ENCODE measurements at regions not wholly inside any gene's neighbourhood (a gene's known extent, or its start where the extent isn't known, plus 50 kb on each side); places are given as distances from the start of the nearest gene placed in this dataset.

GRCh38 chr3:83140983-83141382, 1379.5 kb upstream of the GBE1 start:
- no peak for DNase-seq
- intact Hi-C loops (cut with DNase I) = no loop called here
- Histone ChIP-seq H3K9me3 (no peaks in the 10 kb centered on the region), H3K36me3 (no peaks in the 10 kb centered on the region), H3K4me1 (no peaks in the 10 kb centered on the region), H3K4me3 (no peak overlapping the region), H3K27me3 (no peaks in the 10 kb centered on the region), H3K27ac (no peak overlapping the region)
- ATAC-seq = no peak
- TF ChIP-seq, protein P1, sequence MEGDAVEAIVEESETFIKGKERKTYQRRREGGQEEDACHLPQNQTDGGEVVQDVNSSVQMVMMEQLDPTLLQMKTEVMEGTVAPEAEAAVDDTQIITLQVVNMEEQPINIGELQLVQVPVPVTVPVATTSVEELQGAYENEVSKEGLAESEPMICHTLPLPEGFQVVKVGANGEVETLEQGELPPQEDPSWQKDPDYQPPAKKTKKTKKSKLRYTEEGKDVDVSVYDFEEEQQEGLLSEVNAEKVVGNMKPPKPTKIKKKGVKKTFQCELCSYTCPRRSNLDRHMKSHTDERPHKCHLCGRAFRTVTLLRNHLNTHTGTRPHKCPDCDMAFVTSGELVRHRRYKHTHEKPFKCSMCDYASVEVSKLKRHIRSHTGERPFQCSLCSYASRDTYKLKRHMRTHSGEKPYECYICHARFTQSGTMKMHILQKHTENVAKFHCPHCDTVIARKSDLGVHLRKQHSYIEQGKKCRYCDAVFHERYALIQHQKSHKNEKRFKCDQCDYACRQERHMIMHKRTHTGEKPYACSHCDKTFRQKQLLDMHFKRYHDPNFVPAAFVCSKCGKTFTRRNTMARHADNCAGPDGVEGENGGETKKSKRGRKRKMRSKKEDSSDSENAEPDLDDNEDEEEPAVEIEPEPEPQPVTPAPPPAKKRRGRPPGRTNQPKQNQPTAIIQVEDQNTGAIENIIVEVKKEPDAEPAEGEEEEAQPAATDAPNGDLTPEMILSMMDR (IDR thresholded peaks at IDR 0.05) = no peak

DNA sequence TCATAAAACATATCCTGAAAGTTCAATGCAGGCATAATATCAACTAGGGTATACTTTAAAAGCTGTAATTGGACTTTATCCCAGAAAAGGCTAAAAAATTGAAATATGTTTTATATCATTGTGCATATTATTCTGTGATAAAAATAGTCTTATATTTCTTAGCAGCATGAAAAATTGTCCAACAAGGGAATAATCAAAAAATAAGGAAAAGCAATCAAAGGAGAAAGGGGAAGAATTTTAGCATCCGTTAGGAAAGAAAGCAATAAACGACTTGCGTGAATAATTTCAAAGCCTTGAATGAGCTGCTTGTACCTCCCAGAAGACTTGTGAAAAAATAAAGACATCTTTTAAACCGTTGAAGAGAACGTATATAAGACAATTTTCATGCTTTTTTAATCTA, 1369.8 kb upstream of the GBE1 start:
- intact Hi-C loops (cut with DNase I) = no loop called here
- H3K36me3 ChIP-seq = no peaks in the 10 kb centered on the region
- ATAC-seq = no peak
- DNase-seq = no peak
- no peaks in the 10 kb centered on the region for H3K27me3 ChIP-seq
- no peaks in the 10 kb centered on the region for H3K4me1 ChIP-seq
- H3K9me3 ChIP-seq = no peaks in the 10 kb centered on the region
- no peak overlapping the region for H3K27ac ChIP-seq
- no peak overlapping the region for H3K4me3 ChIP-seq
- TF ChIP-seq, protein P1 (IDR thresholded peaks at IDR 0.05) = no peak

DNA sequence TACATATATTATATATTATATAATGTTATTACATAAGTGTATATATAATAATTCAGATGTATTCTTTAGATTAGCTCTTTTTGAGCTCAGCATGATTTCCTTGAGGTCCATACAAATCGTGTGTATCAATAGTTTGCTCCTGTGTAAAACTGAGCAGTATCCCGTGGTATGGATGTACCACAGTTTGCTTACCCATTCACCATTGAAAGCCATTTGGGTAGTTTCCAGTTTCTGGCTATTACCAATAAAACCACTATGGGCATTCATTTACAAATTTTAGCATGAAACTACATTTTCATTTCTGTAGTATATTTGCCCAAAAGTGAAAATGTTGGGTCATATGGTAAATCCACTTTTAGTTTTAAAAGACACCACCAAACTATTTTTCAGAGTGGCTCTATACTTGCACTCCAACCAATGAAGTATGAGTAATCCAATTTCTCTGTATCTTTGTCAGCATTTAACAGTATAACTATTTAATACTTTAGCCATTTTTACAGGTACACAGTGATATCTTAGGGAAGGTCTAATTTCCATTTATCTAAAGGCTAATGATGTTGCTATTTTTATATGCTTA, 1361.4 kb upstream of the GBE1 start:
- Histone ChIP-seq H3K27me3 (no peaks in the 10 kb centered on the region), H3K4me3 (no peak overlapping the region), H3K36me3 (no peaks in the 10 kb centered on the region), H3K9me3 (no peaks in the 10 kb centered on the region), H3K27ac (no peak overlapping the region), H3K4me1 (no peaks in the 10 kb centered on the region)
- DNase-seq (no peak), ATAC-seq (no peak)
- intact Hi-C loops (cut with DNase I) = no loop called here
- TF ChIP-seq, protein P1 (IDR thresholded peaks at IDR 0.05) = no peak

DNA sequence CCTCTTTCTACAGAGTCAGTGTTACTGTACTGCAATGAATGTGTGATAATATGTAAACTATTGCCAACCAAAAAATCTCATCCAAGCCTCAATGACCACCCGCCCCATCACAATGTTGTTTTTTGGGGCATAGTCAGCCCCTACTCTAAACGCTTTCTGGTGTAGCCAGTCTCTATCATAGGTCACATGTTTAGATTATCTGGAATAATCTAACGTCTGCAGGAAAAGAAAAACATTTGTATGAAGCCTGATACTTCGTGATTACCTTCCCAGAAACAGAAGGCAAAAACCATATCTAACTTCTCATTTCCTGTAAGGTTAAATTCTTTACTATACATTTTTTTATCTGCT, 1331.8 kb upstream of the GBE1 start:
- no peak overlapping the region for H3K27ac ChIP-seq
- intact Hi-C loops (cut with DNase I) = no loop called here
- no peaks in the 10 kb centered on the region for H3K36me3 ChIP-seq
- H3K27me3 ChIP-seq = no peaks in the 10 kb centered on the region
- H3K9me3 ChIP-seq = no peaks in the 10 kb centered on the region
- TF ChIP-seq, protein P1 (IDR thresholded peaks at IDR 0.05) = no peak
- no peaks in the 10 kb centered on the region for H3K4me1 ChIP-seq
- ATAC-seq (no peak), DNase-seq (no peak)
- no peak overlapping the region for H3K4me3 ChIP-seq

DNA sequence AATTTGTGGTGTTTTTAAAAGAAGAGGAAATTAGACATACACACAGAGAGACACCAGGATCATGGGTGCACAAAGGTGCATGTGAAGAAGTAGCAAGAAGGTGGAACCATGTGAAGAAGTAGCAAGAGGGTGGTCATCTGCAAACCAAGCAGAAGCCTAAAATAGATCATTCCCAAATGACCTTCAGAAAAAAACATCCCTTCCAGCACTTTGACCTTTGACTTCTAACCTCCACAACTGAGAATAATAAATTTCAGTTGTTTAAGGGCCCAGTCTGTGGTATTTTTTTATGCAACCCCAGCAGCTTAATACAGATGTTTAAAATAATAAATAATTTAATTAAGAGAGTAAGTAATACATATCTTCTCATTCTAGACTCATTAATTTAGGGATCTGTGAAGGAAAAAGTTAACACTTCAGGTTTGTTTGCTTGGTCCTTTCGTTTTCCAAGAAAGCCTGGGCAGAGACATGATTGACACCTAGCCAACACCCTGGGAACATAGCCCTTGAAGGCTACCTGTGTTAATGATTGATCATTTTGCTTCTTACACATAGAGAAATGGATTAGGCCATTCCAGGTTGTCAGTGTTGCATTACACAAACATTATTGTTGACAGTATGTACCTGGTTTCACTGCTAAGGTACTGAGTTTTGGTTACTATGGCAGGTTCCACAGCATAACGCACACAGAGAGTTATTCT, 1331.2 kb upstream of the GBE1 start:
- Histone ChIP-seq H3K27ac (no peak overlapping the region), H3K4me1 (no peaks in the 10 kb centered on the region), H3K27me3 (no peaks in the 10 kb centered on the region), H3K9me3 (no peaks in the 10 kb centered on the region), H3K4me3 (no peak overlapping the region), H3K36me3 (no peaks in the 10 kb centered on the region)
- ATAC-seq = peak; percentile 45
- no peak for DNase-seq
- TF ChIP-seq, protein P1 (IDR thresholded peaks at IDR 0.05) = no peak
- intact Hi-C loops (cut with DNase I) = no loop called here
